Astrocyte of the hippocampus (primary cell): ENCODE measurements at regions not wholly inside any gene's neighbourhood (a gene's known extent, or its start where the extent isn't known, plus 50 kb on each side); places are given as distances from the start of the nearest gene placed in this dataset.
A peak's percentile ranks its signal among the peaks of the same experiment; 100 is the strongest.
"Not testable (repeated sequence)": the region's sequence is repeated elsewhere in the genome, so short reads cannot be mapped to it uniquely, and the experiment has no call there.

Experiments used
- DNase-seq: peaks from one replicate; pipeline ENCODE4 v3.0.0; 2011; ENCODE audit warnings: low read depth, low spot score

DNA sequence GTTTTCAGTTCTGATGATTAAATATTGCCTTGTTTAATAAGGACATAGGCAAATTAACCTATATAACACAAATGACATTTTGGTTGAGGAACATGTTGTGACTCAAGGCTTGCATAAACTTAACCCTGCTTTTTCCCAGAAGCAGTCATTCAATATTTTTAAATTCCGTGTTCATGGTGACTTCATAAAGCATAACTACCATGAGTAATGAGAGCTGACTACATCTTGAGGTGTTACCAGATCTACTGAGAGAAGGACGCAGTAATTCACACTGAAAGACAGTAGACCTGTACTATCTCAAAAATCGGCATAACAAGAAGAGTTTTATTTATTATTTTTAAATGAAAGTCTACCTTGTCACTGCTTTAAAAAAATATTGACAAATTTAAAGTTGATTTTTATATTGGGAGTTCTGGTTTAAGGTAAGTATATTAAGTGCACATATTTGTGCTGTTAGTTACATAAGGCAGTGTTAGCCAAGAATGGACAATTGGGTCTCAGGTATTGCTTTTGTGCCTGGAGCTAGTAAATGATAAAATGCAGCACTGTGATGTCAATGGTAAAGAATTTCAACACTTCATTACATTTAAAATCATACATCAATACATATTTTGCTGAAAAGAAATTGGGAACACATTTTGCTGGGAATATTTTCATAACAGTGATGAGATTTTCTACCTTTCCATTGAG lies 1198.5 kb downstream of the FSCB start:
- no peak for DNase-seq

DNA sequence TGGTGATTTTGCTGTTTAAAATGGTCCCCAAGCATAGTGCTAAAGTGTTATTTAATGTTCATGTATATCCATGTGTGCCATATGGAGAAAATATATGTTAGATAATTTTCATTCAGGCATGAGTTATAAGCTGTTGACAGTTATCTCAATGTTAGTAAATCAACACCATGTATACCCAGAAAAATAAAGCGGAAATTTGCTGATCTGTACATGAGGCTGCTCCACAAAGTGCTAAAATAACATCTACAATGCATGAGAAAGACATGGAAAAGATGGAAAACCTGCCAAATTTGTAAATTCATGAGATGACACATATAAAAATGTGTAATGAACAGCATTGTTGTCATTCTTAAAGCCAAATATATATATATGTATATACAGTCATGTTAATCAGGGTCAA lies 1199.2 kb downstream of the FSCB start:
- DNase-seq = no peak

DNA sequence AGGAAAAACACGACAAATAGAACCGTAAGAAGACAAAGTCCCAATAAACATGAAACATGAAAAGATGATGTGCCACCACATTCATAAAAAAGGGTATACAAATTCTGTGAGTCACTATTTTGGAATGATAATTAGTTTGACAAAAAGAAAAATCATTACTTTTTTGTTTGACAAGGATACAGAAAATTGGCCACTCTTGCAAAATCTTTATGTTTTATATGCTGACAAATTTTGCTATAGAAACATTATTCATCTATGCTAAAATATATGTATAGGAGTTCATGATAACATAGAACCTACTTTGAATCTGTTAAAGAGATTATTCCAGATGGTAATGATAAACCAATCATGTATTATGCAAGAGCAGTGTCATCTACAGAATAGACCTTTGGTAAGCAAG lies 1201.0 kb downstream of the FSCB start:
- no peak for DNase-seq

DNA sequence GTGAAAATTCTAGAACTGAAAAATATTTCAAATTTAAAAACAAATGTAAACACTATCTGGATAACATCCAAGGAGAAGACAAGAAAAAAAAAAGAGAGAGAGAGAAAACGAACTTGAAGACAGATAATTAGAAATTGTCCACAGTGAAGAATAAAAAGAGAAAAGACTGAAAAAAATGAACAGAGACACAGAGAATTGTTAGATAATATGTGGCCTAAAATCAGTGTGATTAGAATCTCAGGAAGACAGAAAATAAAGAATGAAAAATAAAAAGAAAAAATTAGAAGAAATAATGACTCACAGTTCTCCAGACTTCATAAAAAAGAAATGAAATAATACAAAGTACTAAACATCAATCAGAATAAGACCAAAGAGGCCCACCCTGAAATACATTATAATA lies 1209.3 kb downstream of the FSCB start:
- DNase-seq = no peak

DNA sequence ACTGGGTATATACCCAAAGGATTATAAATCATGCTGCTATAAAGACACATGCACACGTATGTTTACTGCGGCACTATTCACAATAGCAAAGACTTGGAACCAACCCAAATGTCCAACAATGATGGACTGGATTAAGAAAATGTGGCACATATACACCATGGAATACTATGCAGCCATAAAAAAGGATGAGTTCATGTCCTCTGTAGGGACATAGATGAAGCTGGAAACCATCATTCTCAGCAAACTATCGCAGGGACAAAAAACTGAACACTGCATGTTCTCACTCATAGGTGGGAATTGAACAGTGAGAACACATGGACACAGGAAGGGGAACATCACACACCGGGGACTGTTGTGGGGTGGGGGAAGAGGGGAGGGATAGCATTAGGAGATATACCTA lies 1211.0 kb downstream of the FSCB start:
- not testable (repeated sequence) for DNase-seq

DNA sequence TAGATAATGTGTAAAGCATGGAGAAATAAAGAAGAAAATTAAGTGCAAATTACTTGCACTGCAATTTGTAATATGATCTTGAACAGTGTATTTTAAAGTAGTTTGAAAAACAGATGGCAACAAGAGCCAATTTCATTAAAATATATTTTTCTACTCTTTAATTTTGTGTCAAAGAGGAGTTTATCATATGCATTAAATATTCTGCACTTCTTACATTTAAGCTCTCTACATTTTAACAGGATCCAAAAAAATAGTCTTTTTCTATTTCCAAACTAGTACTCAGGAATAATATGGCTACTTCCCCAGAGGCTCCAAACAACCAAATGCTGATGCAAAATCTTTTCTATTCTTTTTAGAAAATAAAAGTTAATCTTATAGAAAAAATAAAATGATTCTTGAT lies 1221.5 kb downstream of the FSCB start:
- no peak for DNase-seq

DNA sequence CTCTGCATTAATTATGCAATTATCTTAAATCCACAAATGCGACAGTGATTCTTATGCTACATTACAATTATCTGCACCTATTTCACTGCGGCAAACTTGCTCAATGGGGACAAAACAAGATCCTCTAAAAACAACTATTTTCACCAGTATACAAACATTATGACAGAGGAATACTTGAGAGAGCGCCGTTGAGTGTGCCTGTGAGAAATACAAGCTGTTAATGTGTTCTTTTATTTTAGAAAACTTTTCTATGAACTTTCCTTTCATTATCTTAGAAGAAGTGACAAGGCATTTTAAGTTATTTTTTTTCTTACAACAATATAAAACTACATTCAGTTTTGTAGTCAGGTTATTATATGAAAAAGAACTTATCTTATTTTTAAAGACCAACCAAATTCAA lies 1247.0 kb downstream of the FSCB start:
- no peak for DNase-seq

DNA sequence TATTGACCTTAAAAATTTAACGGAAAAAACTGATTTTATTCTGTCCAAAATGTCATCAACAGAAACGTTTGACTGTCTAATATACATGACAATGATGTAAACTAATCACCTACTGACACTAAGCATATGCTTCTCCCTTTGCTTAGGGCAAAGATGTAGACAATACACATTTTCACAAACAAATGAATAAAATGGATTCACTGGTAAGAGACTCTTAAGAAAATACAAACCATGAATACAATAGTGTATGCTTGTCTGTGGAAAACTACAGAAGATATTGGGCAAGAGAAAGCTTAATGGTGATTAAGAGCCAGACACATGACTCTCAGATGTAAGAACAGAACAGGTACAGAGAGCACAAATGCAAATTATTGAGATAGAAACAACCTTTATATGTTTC lies 1248.7 kb downstream of the FSCB start:
- DNase-seq = no peak

DNA sequence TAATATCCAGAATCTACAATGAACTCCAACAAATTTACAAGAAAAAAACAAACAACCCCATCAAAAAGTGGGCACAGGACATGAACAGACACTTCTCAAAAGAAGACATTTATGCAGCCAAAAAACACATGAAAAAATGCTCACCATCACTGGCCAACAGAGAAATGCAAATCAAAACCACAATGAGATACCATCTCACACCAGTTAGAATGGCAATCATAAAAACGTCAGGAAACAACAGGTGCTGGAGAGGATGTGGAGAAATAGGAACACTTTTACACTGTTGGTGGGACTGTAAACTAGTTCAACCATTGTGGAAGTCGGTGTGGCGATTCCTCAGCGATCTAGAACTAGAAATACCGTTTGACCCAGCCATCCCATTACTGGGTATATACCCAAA lies 1250.1 kb downstream of the FSCB start:
- DNase-seq = not testable (repeated sequence)

DNA sequence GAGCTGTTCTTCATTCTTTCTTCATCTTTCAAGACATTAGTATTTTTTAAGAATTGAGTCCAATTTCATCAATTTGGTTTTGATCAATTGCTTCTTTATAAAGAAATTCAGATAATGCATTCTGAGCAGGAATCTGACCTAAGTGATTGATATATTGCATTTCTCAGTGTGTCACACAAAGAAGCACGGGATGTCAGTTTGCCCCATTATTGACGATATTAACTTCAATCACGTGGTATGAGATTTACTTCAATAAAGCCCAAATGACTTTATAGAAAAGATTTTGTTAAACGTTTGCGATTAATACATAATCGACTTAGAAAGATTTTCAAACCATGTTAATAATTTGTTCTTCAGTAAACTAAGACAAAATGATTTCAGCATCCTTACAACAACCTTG lies 1254.2 kb downstream of the FSCB start:
- no peak for DNase-seq

DNA sequence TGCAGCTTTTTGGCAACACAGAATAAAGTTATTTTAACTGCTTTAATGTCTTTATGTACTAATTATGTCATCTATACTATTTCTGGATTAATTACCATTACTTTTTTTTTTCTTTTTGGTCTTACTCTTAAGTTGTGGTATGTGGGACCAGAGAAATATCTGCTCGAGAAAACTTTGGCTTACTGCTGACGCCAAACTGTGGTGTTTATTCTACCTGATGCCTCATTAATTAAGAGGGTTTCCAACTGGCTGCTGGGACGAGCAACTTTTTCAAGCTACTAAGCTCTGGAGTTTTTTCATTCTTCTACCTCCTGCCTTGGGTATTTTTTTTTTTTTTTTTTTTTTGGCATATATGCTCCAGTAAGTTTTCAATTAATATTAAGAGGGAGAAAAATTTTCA lies 1257.5 kb downstream of the FSCB start:
- DNase-seq = no peak

DNA sequence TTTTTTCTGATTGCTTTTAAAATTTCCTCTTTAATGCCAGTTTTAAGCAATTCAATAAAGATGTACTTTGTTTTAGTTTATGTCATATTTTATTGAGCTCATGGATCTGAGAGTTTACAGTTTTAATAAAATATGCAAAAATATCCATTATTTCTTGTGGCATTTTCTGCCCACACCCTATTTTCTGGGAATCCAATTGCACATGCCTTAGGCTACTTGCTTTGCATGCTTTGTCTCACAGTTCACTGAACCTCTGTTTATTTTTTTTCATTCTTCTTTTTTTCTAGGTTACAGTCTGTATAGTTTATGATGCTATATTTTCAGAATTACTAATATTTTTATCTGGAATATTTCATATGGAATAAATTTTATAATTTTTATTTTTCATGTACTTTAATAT lies 1258.0 kb downstream of the FSCB start:
- no peak for DNase-seq

DNA sequence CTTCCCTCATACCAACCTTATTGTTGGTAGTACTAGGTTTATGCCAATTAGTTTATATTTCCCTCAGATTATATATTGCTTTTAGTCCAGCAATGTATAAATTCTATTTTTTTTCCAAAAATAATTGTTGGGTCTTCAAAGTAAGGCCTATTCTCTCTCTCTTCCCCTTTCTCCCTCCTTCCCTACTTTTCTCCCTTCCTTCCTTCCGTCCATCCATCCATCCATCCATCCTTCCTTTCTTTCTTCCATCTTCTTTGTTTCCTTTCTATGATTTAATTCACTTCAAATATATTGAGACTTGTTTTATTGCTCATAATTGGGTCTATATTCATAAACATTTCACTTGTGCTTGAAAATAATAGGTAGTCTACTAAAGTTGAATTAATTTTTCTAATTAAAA lies 1259.2 kb downstream of the FSCB start:
- DNase-seq = no peak

DNA sequence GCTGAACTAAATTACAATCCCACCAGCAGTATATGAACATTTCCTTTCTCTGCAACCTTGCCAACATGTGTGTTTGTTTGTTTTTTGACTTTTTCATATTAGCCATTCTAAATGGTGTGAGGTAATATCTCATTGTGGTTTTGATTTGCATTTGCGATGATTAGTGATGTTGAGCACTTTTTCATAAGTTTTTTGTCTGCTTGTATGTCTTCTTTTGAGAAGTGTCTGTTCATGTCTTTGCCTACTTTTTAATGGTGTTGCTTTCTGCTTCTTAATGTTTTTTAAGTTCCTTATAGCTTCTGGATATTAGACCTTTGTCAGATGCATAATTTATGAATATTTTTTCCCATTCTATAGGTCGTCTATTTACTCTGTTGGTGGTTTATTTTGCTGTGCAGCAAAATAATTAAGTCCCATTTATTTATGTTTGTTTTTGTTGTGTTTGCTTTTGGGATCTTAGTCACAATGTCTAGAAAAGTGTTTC lies 1262.9 kb downstream of the FSCB start:
- DNase-seq = no peak

DNA sequence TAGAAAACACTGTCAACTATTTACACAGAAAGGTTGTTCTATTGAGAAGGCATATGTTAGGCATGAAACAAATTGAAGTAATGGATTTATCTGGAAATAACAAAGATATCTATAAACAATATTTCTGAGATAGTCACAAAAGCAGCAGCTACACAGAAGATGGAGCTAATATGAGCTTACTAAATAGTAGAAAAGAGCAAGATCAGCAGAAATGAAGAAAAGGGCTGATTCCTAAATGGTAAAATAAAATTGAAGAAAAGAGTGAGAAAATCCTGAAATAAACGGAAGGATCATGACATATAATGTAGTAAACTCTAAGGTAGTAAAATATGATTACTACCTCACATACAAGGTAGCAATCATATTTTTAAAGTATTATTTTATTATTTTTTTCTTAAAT lies 1263.9 kb downstream of the FSCB start:
- no peak for DNase-seq

DNA sequence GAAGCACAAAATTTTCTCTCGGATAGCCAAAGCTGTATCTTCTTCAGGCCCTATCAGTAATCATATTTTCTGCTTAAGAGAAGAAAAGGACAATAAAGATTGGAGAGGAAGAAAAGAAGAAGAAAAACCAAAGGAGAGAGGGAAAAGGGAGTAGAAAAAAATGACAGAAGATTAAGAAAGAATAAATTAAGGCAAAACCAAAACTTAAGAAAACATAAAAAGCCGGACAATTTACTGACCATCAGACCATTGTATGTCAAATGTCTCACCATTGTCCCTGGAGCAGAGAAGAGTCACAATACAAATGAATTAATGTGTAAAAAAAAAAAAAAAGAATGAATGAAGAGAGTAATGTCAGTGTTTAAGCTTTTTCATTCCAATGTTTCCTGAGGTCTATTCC lies 1274.8 kb downstream of the FSCB start:
- DNase-seq = no peak

DNA sequence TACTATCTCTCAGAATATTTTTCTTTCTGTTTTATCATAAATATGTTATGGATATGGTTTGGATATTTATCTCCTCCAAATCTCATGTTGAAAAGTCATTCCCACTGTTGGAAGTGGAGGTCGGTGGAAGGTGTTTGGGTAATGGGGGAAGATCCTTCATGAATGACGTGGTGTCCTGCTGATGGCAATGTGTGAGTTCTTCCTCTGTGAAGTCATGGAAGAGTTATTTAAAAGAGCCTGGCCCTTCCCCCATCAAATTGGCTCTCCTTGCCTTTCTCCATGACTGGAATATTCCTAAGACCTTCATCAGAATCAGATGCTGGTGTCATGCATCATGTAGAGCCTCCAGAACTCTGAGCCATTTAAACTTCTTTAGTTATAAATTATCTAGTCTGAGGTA lies 1291.6 kb downstream of the FSCB start:
- DNase-seq = no peak

DNA sequence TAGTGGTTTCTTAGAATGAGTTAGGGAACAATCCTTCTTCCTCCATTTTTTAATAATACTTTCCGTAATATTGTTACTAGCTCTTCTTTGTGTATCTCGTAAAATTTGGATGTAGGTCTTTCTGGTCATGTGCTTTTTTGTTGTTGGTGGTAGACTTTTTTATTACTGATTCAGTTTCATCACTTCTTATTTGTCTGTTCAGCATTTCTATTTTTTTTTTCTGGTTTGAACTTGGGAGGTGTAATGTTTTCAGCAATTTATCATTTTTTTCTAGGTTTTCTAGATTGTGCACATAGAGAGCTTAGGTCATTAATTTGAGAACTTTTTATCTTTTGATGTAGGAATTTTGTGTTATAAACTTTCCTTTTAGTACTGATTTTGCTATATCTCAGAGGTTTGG lies 1299.9 kb downstream of the FSCB start:
- DNase-seq = no peak

DNA sequence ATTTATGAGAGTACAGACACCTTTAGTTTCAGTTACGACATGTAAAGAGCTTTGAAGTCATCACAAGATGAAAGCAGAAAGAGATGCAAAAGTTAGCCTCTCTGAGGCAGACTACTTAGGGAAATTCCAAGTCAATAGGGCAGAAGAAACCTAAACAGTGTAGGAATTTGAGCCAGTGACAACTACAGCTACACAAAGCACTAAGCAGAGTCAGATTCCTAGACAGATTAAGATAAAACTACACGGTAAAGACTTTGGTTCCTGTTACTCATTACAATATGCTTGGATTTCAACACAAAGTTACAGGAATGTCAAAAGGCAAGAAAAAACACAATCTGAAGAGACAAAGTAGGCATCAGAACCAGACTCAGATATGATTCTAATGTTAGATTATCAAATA lies 1302.3 kb downstream of the FSCB start:
- DNase-seq = peak; percentile 23

DNA sequence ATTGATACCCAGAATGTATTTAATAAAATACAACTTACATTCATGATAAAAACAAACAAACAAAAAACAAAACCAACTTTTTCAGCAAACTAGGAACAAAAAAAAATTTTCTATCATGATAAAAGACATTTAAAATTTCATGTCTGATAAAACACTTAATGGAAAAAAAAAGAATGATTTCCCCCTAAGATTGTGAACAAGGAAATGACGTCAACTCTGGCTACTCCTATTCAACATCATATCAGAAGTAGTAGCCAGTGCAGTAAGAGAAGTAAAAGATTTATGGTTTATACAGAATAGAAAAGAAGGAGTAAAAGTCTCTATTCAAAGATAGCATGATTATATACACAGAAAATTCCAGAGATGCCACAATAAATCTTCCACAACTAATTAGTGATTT lies 1306.6 kb downstream of the FSCB start:
- DNase-seq = no peak

DNA sequence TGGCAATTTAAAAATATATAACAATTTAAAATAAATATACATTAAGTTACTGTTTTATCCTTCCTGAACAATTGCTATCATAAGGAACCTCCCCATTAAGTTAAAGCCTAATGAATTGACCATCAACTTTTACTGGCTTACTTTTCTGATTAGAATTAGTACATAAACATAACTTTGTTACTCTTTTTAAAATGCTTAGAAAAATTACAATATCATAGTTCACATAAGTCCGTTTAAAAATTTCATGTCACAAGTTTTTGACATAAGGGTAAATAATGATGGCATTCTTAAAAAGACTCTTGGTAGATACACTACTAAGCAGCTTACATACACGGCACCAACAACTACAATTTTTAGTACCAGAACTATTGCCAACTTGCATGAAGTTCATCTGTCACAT lies 1308.6 kb downstream of the FSCB start:
- DNase-seq = no peak

DNA sequence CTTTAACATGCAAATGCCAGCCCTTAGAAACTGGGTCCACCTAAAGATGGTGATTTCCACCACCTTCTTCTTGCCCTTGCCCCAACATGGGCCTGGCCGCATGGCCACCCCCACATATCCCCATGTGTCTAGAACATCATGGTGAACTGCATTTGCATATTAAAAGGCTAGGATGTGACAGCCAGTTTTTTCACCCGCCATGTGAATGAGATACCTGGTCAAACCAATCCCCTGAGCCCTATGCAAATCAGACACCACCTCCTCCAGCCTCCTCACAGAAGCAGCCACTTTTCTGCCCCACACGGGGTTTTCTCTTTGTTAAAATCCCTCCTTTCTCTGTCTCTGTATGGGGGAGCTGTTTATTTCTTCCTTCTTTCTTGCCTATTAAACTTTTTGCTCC lies 1322.5 kb downstream of the FSCB start:
- DNase-seq = no peak

DNA sequence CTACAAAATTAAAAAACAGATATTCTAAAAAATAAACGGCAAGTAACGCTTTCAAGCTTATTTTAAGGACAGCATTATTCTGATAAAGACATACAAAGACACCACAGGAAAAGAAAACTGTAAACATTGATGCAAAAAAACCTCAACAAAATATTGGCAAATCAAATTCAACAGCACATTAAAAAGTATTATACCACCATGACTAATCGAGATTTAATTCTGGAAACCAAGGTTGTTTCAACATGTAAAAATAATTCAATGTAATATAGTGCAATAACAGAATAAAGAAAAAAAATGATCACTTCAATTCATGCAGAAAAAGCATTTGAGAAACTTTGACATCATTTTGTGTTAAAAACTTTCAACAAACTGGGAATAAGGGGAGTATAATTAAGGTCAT lies 1323.2 kb downstream of the FSCB start:
- DNase-seq = no peak

DNA sequence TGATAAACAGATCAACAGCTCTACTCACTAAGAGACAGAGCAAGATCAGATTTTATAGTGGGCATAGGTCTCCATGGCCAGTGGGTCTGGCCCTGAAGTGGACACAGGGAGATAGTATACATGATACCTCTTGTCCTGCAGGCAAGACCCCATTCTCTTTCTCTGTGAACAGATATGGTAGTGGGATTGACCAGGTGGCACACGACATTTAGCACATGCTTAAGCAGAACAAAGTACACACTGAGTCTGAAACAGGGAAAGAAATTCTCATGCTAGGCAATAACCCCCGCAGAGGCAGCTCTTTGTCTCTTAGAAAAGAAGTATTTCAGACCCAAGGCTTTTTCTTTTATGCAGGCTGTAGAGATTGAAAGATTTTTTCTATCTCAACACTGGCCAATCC lies 1331.2 kb downstream of the FSCB start:
- no peak for DNase-seq
